H9 (cell line): ENCODE measurements at regions not wholly inside any gene's neighbourhood (a gene's known extent, or its start where the extent isn't known, plus 50 kb on each side); places are given as distances from the start of the nearest gene placed in this dataset.

Experiments used
- DNase-seq: peaks from one replicate; pipeline ENCODE4 v3.0.0-alpha.2; 2017
- H2AFZ ChIP-seq: one replicate; pipeline ENCODE4 v1.6.1; 2013; ENCODE audit warnings: mild to moderate bottlenecking, low read length, control low read depth, moderate library complexity
- H2AK5ac ChIP-seq: 2 replicates; pipeline ENCODE4 v1.6.1; 2013; ENCODE audit warnings: low read length, control low read depth, mixed read lengths; ENCODE audit not compliant: insufficient read length
- H2BK120ac ChIP-seq: one replicate; pipeline ENCODE4 v1.6.1; 2013; ENCODE audit warnings: low read depth, mild to moderate bottlenecking, low read length, control low read depth, inconsistent platforms; ENCODE audit not compliant: poor library complexity, severe bottlenecking
- H2BK12ac ChIP-seq: 2 replicates; pipeline ENCODE4 v1.6.1; 2013; ENCODE audit warnings: low read length, control low read depth, mixed read lengths, low read depth; ENCODE audit not compliant: insufficient read length
- H2BK15ac ChIP-seq: 2 replicates; pipeline ENCODE4 v1.6.1; 2013; ENCODE audit warnings: low read depth, low read length, control low read depth
- H2BK20ac ChIP-seq: one replicate; pipeline ENCODE4 v1.6.1; 2013; ENCODE audit warnings: low read depth, mild to moderate bottlenecking, low read length, control low read depth, inconsistent platforms; ENCODE audit not compliant: poor library complexity, severe bottlenecking
- H2BK5ac ChIP-seq: 2 replicates; pipeline ENCODE4 v1.6.1; 2013; ENCODE audit warnings: low read length, control low read depth, mixed read lengths; ENCODE audit not compliant: insufficient read length
- H3K14ac ChIP-seq: 2 replicates; pipeline ENCODE4 v1.6.1; 2013; ENCODE audit warnings: low read length, control low read depth; ENCODE audit not compliant: insufficient read depth
- H3K18ac ChIP-seq: 2 replicates; pipeline ENCODE4 v1.6.1; 2013; ENCODE audit warnings: low read depth, mild to moderate bottlenecking, mixed read lengths, low read length, control low read depth; ENCODE audit not compliant: insufficient read length
- H3K23ac ChIP-seq: 2 replicates; pipeline ENCODE4 v1.6.1; 2013; ENCODE audit warnings: low read length, control low read depth, mixed read lengths, low read depth; ENCODE audit not compliant: insufficient read length
- H3K23me2 ChIP-seq: 2 replicates; pipeline ENCODE4 v1.6.1; 2013; ENCODE audit warnings: low read depth, mild to moderate bottlenecking, mixed read lengths, low read length, control low read depth; ENCODE audit not compliant: insufficient read length, poor library complexity, severe bottlenecking
- H3K27ac ChIP-seq: 2 replicates; pipeline ENCODE4 v1.5.1; 2013; ENCODE audit warnings: low read length, control low read depth, mixed read lengths, low read depth; ENCODE audit not compliant: insufficient read length
- H3K27me3 ChIP-seq: 2 replicates; pipeline ENCODE4 v1.6.1; 2013; ENCODE audit warnings: low read length, control low read depth, inconsistent platforms; ENCODE audit not compliant: insufficient read depth
- H3K4ac ChIP-seq: 2 replicates; pipeline ENCODE4 v1.6.1; 2013; ENCODE audit warnings: low read depth, mild to moderate bottlenecking, control low read depth, inconsistent platforms, low read length, moderate library complexity
- H3K4me1 ChIP-seq: 2 replicates; pipeline ENCODE4 v1.6.1; 2013; ENCODE audit warnings: low read length, control low read depth, inconsistent platforms; ENCODE audit not compliant: insufficient read depth
- H3K4me2 ChIP-seq: 2 replicates; pipeline ENCODE4 v1.6.1; 2013; ENCODE audit warnings: low read length, control low read depth, mixed read lengths; ENCODE audit not compliant: insufficient read length, insufficient read depth
- H3K56ac ChIP-seq: 2 replicates; pipeline ENCODE4 v1.6.1; 2013; ENCODE audit warnings: low read depth, mild to moderate bottlenecking, mixed read lengths, low read length, control low read depth; ENCODE audit not compliant: insufficient read length
- H3K79me1 ChIP-seq: 2 replicates; pipeline ENCODE4 v1.6.1; 2013; ENCODE audit warnings: low read depth, mild to moderate bottlenecking, moderate library complexity, low read length, control low read depth, inconsistent platforms; ENCODE audit not compliant: insufficient read depth, poor library complexity, severe bottlenecking
- H3K79me2 ChIP-seq: 2 replicates; pipeline ENCODE4 v1.6.1; 2013; ENCODE audit warnings: low read length, control low read depth, inconsistent platforms; ENCODE audit not compliant: insufficient read depth
- H3K9ac ChIP-seq: 2 replicates; pipeline ENCODE4 v1.6.1; 2013; ENCODE audit warnings: low read length, control low read depth, mixed read lengths; ENCODE audit not compliant: insufficient read length; ENCODE audit errors: extremely low read depth
- H3K9me3 ChIP-seq: one replicate; pipeline ENCODE4 v1.6.1; 2013; ENCODE audit warnings: low read depth, low read length, inconsistent platforms; ENCODE audit not compliant: control insufficient read depth
- H3T11ph ChIP-seq: one replicate; pipeline ENCODE4 v1.6.1; 2013; ENCODE audit warnings: mild to moderate bottlenecking, low read length, control low read depth, inconsistent platforms
- H4K20me1 ChIP-seq: one replicate; pipeline ENCODE4 v1.6.1; 2013; ENCODE audit not compliant: control insufficient read depth, insufficient read length, insufficient read depth
- H4K5ac ChIP-seq: 2 replicates; pipeline ENCODE4 v1.6.1; 2013; ENCODE audit warnings: low read depth, mild to moderate bottlenecking, mixed read lengths, low read length, control low read depth; ENCODE audit not compliant: insufficient read length
- H4K8ac ChIP-seq: replicated peaks from 2 replicates; pipeline ENCODE4 v1.6.1; 2013; ENCODE audit warnings: low read length, control low read depth, mixed read lengths, low read depth; ENCODE audit not compliant: insufficient read length
- H4K91ac ChIP-seq: 2 replicates; pipeline ENCODE4 v1.6.1; 2013; ENCODE audit warnings: low read depth, mild to moderate bottlenecking, moderate library complexity, mixed read lengths, low read length, control low read depth; ENCODE audit not compliant: insufficient read length
- H3K27ac Mint-ChIP-seq, 3 experiments: 2 replicates in 2 of 3; 3 replicates in 1 of 3; pipeline ENCODE4 v1.8.0; 2020 to 2021; ENCODE audit warnings: mixed read lengths in 3 of 3, mild to moderate bottlenecking in 1 of 3, moderate library complexity in 1 of 3
- H3K27me3 Mint-ChIP-seq: 2 replicates; pipeline ENCODE4 v1.8.0; 2021; ENCODE audit warnings: low read depth, mild to moderate bottlenecking, moderate library complexity, mixed read lengths
- H3K36me3 Mint-ChIP-seq, 3 experiments: 2 replicates in 2 of 3; 3 replicates in 1 of 3; pipeline ENCODE4 v1.8.0; 2020 to 2021; ENCODE audit warnings: low read depth in 3 of 3, mixed read lengths in 3 of 3; ENCODE audit not compliant: insufficient read depth in 1 of 3
- H3K4me1 Mint-ChIP-seq, 2 experiments: 2 replicates each; pipeline ENCODE4 v1.8.0; 2020; ENCODE audit warnings: mixed read lengths in 2 of 2
- H3K4me3 Mint-ChIP-seq, 2 experiments: 2 replicates in 1 of 2; 3 replicates in 1 of 2; pipeline ENCODE4 v1.8.0; 2020 to 2021; ENCODE audit warnings: mild to moderate bottlenecking in 2 of 2, mixed read lengths in 2 of 2, moderate library complexity in 1 of 2
- H3K9me3 Mint-ChIP-seq, 2 experiments: 2 replicates in 1 of 2; 3 replicates in 1 of 2; pipeline ENCODE4 v1.8.0; 2020; ENCODE audit warnings: mild to moderate bottlenecking in 2 of 2, mixed read lengths in 2 of 2, moderate library complexity in 1 of 2
- CTCF ChIP-seq: fragments of 200-600 bp; sonication (generic); conservative IDR thresholded peaks from 3 replicates; pipeline ENCODE4 v1.8.0; 2021; ENCODE audit warnings: antibody characterized with exemption, mild to moderate bottlenecking
- whole genome bisulfite sequencing: extraction: QIAGEN DNeasy Blood & Tissue Kit; methylation state at CpG from one replicate; pipeline ENCODE4 v1.1.7; 2013; ENCODE audit warnings: missing lambda C conversion rate, low lambda C conversion rate, mixed read lengths; ENCODE audit not compliant: insufficient read length; ENCODE audit errors: extremely low coverage; 5-methylcytosine and 5-hydroxymethylcytosine counted together

- no peak overlapping the region for H3K56ac ChIP-seq
- no peak overlapping the region for H4K8ac ChIP-seq
- H3K9me3 ChIP-seq: no peaks in the 10 kb centered on the region
- Mint-ChIP-seq H3K4me3 (no peak overlapping the region), H3K9me3 (peaks cover 0 to 2% of the 10 kb centered on the region in 2 experiments; a peak in 1 of 5 replicates), H3K27me3 (no peaks in the 10 kb centered on the region), H3K4me1 (peaks cover 10 to 12% of the 10 kb centered on the region in 2 experiments), H3K27ac (peak overlapping the region in 1 of 3 experiments; percentile 75; a peak in 3 of 7 replicates), H3K36me3 (no peaks in the 10 kb centered on the region)
- H3K23me2 ChIP-seq: no peaks in the 10 kb centered on the region
- no peak overlapping the region for H4K91ac ChIP-seq
- H2BK12ac ChIP-seq: no peak overlapping the region
- no CpG with 5 or more reads among the region's 1 CpG for WGBS
- H2BK20ac ChIP-seq: no peak overlapping the region
- no peak overlapping the region for H3K4ac ChIP-seq
- no peak overlapping the region for H2BK120ac ChIP-seq
- H3K27ac ChIP-seq: no peak overlapping the region
- no peak for DNase-seq
- H2BK5ac ChIP-seq: no peak overlapping the region
- H3K23ac ChIP-seq: no peak overlapping the region
- H2AK5ac ChIP-seq: no peak overlapping the region
- no peak overlapping the region for H2BK15ac ChIP-seq
- no peak overlapping the region for H4K5ac ChIP-seq
- no peaks in the 10 kb centered on the region for H3K4me1 ChIP-seq
- no peak overlapping the region for H2AFZ ChIP-seq
- no peaks in the 10 kb centered on the region for H3K79me1 ChIP-seq
- H3K79me2 ChIP-seq: no peaks in the 10 kb centered on the region
- H4K20me1 ChIP-seq: no peaks in the 10 kb centered on the region
- H3K18ac ChIP-seq: no peak overlapping the region
- no peaks in the 10 kb centered on the region for H3K27me3 ChIP-seq
- no peak overlapping the region for H3K4me2 ChIP-seq
- no peak overlapping the region for H3K9ac ChIP-seq
- no peak for TF ChIP-seq CTCF
- H3T11ph ChIP-seq: no peak overlapping the region
- H3K14ac ChIP-seq: no peak overlapping the region
These were observed 378.0 kb upstream of the NRXN1 start for GRCh38 chr2:51409920-51410319.
